Fibroblast of lung (primary cell): ENCODE measurements at regions not wholly inside any gene's neighbourhood (a gene's known extent, or its start where the extent isn't known, plus 50 kb on each side); places are given as distances from the start of the nearest gene placed in this dataset.

Experiments
- DNase-seq, 2 donors: peaks; one replicate each; pipeline versions ENCODE4 v3.0.0 to v3.0.0-alpha.2; 2010; ENCODE audit warnings: low read depth in 2 of 2
- H2AFZ ChIP-seq: 2 replicates; pipeline ENCODE4 v1.5.1; 2012; ENCODE audit warnings: low read length, control low read depth, inconsistent platforms
- H3K27ac ChIP-seq: 2 replicates; pipeline ENCODE4 v1.5.1; 2011; ENCODE audit warnings: low read length, control low read depth; ENCODE audit not compliant: insufficient read depth
- H3K27me3 ChIP-seq: 2 replicates; pipeline ENCODE4 v1.5.1; 2011; ENCODE audit warnings: mild to moderate bottlenecking, low read length; ENCODE audit not compliant: control insufficient read depth, insufficient read depth
- H3K36me3 ChIP-seq: 2 replicates; pipeline ENCODE4 v1.5.1; 2011; ENCODE audit warnings: low read length; ENCODE audit not compliant: control insufficient read depth, insufficient read depth
- H3K4me1 ChIP-seq: 2 replicates; pipeline ENCODE4 v1.5.1; 2011; ENCODE audit warnings: low read length; ENCODE audit not compliant: control insufficient read depth, insufficient read depth; ENCODE audit errors: extremely low read depth
- H3K4me2 ChIP-seq: 2 replicates; pipeline ENCODE4 v1.5.1; 2011; ENCODE audit warnings: low read length, control low read depth; ENCODE audit not compliant: insufficient read depth; ENCODE audit errors: extremely low read depth
- H3K4me3 ChIP-seq, 4 experiments: fragments of 200-600 bp in 1 of 4; sonication (generic) in 1 of 4; replicated peaks in 1 of 4; 2 replicates each; pipeline ENCODE4 v1.5.1; 2011 to 2016; ENCODE audit warnings: low read length in 4 of 4, low read depth in 3 of 4, mild to moderate bottlenecking in 3 of 4, control low read depth in 2 of 4, inconsistent platforms in 1 of 4, mixed read lengths in 1 of 4; ENCODE audit not compliant: insufficient read depth in 1 of 4; ENCODE audit errors: control extremely low read depth in 1 of 4
- H3K79me2 ChIP-seq: 2 replicates; pipeline ENCODE4 v1.5.1; 2012; ENCODE audit warnings: mild to moderate bottlenecking, low read length, inconsistent platforms; ENCODE audit not compliant: control insufficient read depth, insufficient read depth
- H3K9ac ChIP-seq: 2 replicates; pipeline ENCODE4 v1.5.1; 2011; ENCODE audit warnings: mild to moderate bottlenecking, low read length, control low read depth; ENCODE audit not compliant: insufficient read depth
- H3K9me3 ChIP-seq: 2 replicates; pipeline ENCODE4 v1.5.1; 2012; ENCODE audit warnings: low read depth, low read length; ENCODE audit not compliant: control insufficient read depth, insufficient read depth
- H4K20me1 ChIP-seq: 2 replicates; pipeline ENCODE4 v1.5.1; 2011; ENCODE audit warnings: low read length; ENCODE audit not compliant: control insufficient read depth, insufficient read depth; ENCODE audit errors: extremely low read depth
- EZH2 ChIP-seq: IDR thresholded peaks from 2 replicates; pipeline ENCODE4 v1.5.1; 2012; ENCODE audit warnings: low read length, control low read depth, mild to moderate bottlenecking; ENCODE audit errors: missing control alignments
- TF ChIP-seq, protein P1 (sequence below), 2 donors: IDR thresholded peaks in 1 of 2; conservative IDR thresholded peaks in 1 of 2; 1 replicate in 1 of 2; 2 replicates in 1 of 2; pipeline ENCODE4 v1.5.1; 2011 to 2012; ENCODE audit warnings: low read length in 2 of 2, control low read depth in 1 of 2, inconsistent platforms in 1 of 2, low read depth in 1 of 2, mild to moderate bottlenecking in 1 of 2

DNA sequence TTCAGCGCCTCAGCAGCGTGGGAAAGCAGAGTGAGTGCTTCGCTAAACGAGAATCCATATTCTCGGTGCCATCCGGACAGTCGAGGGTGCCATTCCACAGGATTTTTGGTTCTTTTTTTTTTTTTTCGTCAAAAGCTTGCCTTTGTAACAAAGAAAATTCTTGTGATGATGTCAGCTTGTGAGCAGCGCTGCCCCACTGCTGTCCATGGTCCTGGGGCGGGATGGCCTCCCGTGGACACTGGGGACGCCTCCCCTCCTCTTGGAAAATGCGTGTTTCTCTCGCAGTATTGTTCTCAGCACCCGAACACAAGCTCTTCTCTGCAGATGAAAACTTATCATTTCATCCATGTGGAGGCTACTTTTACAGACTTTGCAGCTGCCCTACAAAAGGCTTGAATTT, 477.4 kb downstream of the TCERG1L start:
- DNase-seq = no peak
- no peak overlapping the region for H3K27ac ChIP-seq
- TF ChIP-seq, protein P1, sequence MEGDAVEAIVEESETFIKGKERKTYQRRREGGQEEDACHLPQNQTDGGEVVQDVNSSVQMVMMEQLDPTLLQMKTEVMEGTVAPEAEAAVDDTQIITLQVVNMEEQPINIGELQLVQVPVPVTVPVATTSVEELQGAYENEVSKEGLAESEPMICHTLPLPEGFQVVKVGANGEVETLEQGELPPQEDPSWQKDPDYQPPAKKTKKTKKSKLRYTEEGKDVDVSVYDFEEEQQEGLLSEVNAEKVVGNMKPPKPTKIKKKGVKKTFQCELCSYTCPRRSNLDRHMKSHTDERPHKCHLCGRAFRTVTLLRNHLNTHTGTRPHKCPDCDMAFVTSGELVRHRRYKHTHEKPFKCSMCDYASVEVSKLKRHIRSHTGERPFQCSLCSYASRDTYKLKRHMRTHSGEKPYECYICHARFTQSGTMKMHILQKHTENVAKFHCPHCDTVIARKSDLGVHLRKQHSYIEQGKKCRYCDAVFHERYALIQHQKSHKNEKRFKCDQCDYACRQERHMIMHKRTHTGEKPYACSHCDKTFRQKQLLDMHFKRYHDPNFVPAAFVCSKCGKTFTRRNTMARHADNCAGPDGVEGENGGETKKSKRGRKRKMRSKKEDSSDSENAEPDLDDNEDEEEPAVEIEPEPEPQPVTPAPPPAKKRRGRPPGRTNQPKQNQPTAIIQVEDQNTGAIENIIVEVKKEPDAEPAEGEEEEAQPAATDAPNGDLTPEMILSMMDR (conservative IDR thresholded peaks at IDR 0.05 in 1 of 2, IDR thresholded peaks at IDR 0.05 in 1 of 2; ENCODE audit: low read depth in 1 of 2, low read length in 2 of 2) = no peak
- no peak for TF ChIP-seq EZH2
- H3K4me3 ChIP-seq = no peak overlapping the region
- H3K9me3 ChIP-seq = no peaks in the 10 kb centered on the region
- no peak overlapping the region for H3K4me2 ChIP-seq
- no peaks in the 10 kb centered on the region for H3K36me3 ChIP-seq
- no peaks in the 10 kb centered on the region for H4K20me1 ChIP-seq
- H3K79me2 ChIP-seq = no peaks in the 10 kb centered on the region
- H3K27me3 ChIP-seq = no peaks in the 10 kb centered on the region
- no peaks in the 10 kb centered on the region for H3K4me1 ChIP-seq
- H2AFZ ChIP-seq = no peak overlapping the region
- no peak overlapping the region for H3K9ac ChIP-seq

DNA sequence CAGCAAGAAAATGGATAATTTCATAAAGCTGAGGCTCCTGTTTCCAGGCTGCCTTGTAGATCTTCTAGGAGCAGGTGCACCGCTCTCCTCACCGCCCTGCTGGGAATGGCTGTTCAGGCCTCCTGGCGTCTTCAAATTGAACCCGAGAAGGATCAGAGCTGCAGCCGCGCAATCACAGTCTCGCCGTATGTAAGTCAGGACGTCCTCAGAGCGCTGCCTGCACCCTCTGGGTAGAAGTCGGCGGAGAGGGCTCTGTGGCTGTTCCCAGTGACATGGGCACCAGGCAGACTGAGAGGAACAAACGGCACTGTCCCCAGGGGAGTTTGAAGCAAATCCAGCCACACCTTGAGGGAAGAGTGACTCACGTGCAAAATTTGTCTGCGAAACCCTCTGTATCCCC, 476.9 kb downstream of the TCERG1L start:
- Histone ChIP-seq H3K27me3 (no peaks in the 10 kb centered on the region), H3K9ac (no peak overlapping the region), H2AFZ (no peak overlapping the region), H3K4me3 (no peak overlapping the region), H3K4me2 (no peak overlapping the region), H3K36me3 (no peaks in the 10 kb centered on the region), H3K27ac (no peak overlapping the region), H3K9me3 (no peaks in the 10 kb centered on the region), H3K79me2 (no peaks in the 10 kb centered on the region), H4K20me1 (no peaks in the 10 kb centered on the region), H3K4me1 (no peaks in the 10 kb centered on the region)
- no peak for DNase-seq
- TF ChIP-seq EZH2 = no peak
- TF ChIP-seq, protein P1 (conservative IDR thresholded peaks at IDR 0.05 in 1 of 2, IDR thresholded peaks at IDR 0.05 in 1 of 2; ENCODE audit: low read depth in 1 of 2, low read length in 2 of 2) = no peak

DNA sequence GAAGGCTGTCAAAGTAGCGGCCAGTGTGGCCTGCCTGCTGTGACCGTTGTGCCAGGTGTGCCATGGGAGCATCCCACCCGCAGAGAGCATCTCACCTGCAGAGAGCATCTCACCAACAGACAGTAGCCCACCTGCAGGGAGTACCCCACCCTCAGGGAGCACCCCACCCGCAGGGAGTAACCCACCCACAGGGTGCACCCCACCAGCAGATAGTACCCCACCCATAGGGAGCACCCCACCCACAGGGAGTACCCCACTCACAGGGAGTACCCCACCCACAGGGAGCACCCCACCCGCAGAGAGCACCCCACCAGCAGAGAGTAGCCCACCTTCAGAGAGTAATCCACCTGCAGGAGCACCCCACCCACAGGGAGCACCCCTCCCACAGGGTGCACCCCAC, 476.5 kb downstream of the TCERG1L start:
- H4K20me1 ChIP-seq = no peaks in the 10 kb centered on the region
- H2AFZ ChIP-seq = no peak overlapping the region
- H3K79me2 ChIP-seq = no peaks in the 10 kb centered on the region
- no peak overlapping the region for H3K9ac ChIP-seq
- H3K4me2 ChIP-seq = no peak overlapping the region
- H3K27ac ChIP-seq = no peak overlapping the region
- no peaks in the 10 kb centered on the region for H3K9me3 ChIP-seq
- no peaks in the 10 kb centered on the region for H3K27me3 ChIP-seq
- no peak overlapping the region for H3K4me3 ChIP-seq
- no peaks in the 10 kb centered on the region for H3K4me1 ChIP-seq
- TF ChIP-seq, protein P1 (conservative IDR thresholded peaks at IDR 0.05 in 1 of 2, IDR thresholded peaks at IDR 0.05 in 1 of 2; ENCODE audit: low read depth in 1 of 2, low read length in 2 of 2) = no peak
- TF ChIP-seq EZH2 = no peak
- no peaks in the 10 kb centered on the region for H3K36me3 ChIP-seq
- no peak for DNase-seq
